HG02852 (cell line): ENCODE measurements at regions not wholly inside any gene's neighbourhood (a gene's known extent, or its start where the extent isn't known, plus 50 kb on each side); places are given as distances from the start of the nearest gene placed in this dataset.
"Not testable (repeated sequence)": the region's sequence is repeated elsewhere in the genome, so short reads cannot be mapped to it uniquely, and the experiment has no call there.

ENCODE experiments used
- ATAC-seq: cut with Tn5 transposase; IDR thresholded peaks from one replicate; pipeline ENCODE4 v1.9.1; 2021; ENCODE audit warnings: mild to moderate bottlenecking, moderate library complexity; ENCODE audit not compliant: unreplicated experiment

DNA sequence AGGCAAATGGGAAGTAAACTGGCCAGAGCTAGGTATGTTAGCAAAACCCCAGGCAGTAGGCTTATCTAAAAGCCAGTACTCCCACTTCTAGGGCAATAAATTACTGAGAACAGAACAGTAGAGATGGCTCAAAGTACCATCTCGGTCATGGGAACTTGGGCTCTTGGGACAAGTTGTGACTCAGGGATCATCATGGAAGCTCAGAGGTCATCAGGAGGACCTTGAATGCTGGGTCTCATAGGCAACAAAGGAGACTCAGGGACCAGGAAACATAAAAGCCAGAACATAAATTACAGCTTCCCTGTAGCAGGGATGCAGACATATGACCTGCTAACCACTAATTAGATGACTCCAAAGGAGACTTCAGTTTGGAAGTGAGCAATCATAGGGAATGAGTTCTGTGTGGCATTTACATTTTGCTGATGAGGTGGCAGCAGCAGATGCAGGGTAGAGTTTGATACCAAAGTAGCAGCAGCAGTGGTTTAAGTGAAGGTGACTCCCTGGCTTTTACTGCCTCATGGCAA is 97.6 kb upstream of the SCAF11 start:
- no peak for ATAC-seq

DNA sequence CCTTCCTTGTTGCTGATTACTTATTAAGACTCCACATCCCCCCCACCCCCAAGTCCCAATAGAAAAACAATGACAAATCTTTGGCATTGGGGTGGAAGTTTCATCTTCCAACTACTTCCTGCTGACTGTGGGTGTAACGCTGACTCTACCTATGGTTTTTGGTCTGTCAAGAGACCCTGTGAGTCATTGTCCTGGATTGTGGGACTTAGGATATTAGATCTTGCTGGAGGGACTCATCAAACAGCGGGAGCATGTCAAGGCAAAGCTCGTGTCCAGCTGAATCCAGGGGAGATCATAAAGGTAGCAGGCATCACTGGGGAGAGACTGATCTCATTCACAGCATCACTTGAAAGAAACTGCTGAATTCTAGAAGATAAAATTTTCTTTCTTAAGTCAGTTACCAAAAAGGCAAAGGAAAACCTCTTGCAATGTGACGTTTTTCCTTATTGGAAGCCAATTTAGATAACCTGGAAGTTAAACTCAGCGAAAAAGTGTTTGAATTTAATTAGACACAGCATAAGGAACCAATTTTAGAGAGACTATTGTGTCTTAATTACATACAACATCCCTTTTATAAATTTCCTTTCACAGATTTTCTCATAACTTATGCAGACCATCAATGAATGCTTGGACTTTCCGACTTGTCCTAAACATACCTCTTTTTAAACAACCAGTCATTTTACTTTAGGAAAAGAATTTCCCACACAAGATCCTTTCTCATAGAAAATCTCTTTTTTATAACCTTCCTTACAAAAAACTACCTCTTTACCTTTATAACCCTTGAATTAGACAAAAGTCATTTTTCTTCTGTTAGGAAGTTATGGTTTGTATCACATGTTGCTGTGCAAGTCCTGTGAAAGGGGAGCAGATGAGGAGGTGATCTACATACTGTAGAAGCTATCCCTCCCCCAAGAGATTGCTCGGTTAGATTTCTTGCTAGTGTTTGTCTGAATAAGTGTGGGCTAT is 94.6 kb upstream of the SCAF11 start:
- no peak for ATAC-seq

DNA sequence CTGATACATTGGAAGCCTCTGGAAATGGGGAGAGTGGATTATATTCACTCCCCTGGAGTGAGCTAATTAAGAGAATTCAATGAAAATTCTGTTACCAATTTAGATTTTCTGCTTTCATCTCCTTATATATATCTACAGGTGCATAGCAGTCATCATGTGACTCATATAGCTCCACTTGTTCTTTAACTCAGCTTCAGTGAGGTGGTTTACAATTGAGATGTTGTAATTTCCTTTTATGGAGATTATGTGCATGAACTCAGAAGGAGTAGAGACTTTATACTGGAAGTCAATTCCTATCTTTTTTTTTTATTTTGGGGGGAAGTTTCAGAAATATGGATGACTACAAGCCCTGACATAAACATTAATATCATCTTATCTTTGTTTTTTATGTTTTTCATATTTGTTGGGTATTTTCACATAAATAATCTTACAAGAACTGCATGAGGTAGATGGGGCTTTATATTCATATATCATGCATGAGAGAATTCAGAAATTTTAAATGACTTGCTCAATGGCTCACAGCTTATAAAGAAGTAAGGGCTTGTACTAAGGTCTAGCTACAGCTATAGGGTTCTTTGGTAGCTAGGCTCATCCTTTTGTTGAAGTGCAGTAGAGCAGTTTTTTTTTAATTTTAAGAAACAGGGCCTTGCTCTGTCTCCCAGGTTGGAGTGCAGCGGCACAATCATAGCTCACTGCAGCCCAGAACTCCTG is 92.3 kb upstream of the SCAF11 start:
- no peak for ATAC-seq

DNA sequence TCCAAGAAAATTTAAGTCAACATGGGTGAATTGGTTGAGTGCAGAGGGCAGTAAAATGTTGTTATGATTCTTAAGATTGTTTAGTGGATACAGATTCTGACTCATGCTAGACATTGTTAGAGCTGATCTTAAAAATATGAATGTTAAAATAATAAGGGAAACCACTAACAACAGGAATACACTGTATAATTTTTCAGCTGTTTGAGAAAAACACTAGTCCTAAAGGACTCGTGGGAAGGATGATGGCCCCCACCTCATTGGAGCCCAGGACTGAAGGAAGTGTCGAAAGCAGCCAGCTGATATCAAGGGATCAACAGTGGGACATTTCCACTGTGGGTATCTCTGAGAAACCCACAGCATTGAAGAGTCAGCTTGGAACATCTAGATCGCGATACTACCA is 82.9 kb upstream of the SCAF11 start:
- ATAC-seq, result no peak

DNA sequence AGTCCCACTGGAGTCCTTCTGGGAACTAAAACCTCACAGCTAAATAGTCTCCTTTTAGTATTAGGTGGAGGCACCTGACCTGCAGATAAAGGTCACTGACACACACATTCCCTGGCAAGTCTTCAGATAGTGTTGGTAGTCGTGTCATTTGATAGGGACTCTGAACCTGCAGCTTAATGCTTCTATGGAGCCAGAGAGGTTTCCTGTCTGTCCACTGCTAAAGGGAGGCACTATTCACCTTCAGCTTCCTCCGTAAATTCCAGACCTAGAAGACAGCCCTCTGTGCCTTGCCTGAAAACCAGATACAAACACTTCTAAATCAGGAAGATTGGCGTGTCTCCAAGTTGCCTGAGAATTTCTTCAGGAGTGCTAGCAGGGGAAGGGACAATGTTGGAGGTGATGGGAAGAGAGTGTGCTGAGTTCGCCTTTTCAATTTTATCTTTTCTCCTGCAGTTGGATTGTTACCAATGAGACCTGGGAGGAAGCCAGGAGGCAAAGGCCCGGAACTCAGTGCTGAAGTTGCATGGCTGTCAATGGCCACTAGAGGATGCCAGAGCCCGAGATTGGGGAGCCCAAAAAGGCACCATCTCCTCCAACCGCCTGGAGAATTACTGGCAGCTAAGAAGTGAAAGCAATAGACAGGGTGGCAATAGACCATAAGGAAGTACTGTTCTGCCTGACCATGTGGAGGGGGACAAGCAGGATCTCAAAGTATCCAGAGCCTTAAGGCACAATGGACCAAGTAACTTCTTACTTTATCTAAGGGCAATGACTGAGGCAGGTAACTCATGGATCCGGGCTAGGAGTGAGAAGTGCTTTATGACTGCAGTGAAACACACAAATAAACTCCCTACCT is 81.6 kb upstream of the SCAF11 start:
- ATAC-seq, result peak; percentile 99

DNA sequence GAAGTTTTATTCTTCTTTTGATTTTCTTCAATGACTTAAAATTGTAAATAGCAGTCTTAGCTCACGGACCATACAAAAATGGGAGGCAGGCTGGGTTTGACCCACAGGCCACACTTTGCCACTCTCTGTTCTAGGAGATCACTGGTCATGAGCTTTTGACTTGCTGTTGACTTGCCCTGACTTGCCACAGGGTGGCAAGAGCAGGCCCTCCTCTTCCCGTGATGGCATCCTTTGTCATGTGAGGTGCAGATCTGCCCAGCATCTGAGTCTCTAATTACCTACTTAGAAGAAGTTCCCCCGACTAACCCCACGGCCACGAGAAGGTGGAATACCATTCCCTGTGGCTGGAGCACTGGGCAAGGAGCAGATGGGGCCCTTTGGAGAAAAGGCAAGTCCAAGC is 81.0 kb upstream of the SCAF11 start:
- no peak for ATAC-seq

DNA sequence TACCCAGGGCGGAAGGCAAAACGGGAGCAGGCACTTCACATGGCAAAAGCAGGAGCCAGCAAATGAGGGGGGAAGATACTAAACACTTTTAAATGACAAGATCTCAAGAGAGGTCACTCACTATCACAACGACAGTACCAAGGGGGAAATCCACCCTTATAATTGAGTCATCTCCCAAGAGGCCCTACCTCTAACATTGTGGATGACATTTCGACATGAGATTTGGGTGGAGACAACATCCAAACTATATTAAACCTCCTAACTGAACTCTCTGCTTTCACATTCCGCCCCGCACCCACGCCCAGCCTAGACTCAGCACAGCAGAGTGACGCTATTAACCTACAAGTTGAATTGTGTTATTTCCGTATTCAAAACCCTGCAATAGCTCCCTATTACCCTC is 76.7 kb upstream of the SCAF11 start:
- ATAC-seq, result no peak

DNA sequence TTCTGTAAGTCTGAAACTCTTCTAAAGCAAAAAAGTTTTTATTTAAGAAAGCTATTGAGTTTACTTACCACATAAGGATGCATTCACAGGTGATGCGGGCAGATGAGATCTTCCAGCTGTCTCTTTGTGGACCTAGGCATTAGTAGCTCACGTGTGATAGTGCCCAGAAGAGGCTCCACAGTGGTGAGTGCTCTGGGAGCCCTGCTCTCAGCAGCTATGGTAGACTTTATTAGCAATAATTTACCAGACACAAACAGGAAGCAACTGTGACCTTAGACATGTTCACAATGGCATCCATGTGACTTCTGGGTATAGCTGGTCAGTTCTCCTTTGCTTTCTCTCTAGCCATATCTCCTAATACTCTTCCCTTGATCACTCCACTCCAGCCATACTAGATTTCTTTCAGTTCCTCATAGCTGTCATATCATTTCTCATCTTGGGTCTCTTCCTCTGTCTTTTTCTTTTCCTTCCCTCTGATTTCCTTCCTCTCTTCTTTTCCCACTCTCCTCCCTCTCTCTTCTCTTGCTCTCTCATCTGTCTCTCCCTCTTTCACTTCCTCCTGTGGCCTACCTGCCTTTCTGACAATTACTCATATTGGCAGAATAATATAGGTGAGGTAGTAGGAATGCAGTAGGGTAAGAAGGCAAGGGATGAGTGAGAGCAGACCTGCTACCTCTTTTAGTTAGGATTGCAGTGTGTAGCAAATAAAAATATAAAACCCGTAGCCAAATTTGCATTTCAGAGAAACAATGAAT is 75.2 kb upstream of the SCAF11 start:
- ATAC-seq, result peak; percentile 58

DNA sequence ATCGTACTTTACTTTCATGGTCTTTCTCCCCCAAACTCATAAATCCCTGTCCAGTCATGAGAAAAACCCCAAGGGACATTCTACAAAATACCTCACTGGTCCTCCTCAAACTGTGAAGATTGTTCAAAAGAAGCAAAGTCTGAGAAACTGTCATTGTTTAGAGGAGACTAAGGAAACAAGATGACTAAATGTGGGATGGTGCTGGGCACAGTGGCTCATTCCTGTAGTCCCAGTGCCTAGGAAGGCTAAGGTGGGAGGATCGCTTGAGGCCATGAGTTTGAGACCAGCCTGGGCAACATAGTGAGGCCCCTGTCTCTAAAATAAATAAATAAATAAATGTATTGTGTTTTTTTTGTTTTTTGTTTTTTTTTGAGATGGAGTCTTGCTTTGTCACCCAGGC is 74.2 kb upstream of the SCAF11 start:
- no peak for ATAC-seq

DNA sequence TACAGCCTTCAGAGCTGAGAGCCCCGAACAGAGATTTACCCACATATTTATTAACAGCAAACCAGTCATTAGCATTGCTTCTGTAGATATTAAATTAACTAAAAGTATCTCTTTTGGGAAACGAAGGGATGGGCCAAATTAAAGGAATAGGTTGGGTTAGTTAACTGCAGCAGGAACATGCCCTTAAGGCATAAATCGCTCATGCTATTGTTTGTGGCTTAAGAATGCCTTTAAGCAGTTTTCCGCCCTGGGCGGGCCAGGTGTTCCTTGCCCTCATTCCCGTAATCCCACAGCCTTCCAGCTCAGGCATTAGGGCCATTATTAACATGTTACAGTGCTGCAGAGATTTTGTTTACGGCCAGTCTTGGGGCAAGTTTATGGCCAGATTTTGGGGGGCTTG is 68.3 kb upstream of the SCAF11 start:
- ATAC-seq, result not testable (repeated sequence)

DNA sequence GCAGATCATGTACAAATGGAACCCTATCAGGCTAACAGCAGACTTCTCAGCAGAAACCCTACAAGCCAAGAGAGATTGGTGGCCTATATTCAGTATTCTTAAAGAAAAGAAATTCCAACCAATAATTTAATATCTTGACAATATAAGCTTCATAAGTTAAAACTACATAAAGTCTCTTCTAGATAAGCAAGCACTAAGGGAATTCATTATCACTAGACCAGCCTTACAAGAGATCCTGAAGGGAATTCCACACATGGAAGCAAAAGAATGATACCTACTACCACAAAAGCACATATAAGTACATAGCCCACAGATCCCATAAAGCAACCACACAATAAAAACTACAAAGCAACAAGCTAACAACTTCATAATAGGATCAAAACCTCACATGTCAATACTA is 60.4 kb upstream of the SCAF11 start:
- no peak for ATAC-seq

DNA sequence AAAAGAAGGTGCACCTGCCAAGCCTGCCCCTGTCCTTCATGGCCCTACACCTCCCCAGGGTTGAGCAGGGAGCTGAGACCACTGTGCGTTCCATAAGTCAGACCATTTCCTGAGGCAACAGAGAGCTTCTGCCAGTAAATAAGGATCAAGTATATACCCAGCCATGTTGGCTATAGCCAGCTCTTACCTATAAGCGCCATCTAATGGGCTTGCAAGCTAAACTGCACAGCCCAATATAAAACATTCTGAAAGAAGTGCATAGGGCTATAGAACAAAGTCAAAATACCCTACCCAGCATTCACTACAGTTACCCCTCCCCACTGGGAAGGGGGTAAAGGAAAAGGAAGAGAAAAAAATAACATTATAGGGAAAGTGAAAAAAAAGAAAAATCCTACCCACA is 59.3 kb upstream of the SCAF11 start:
- ATAC-seq, result no peak

DNA sequence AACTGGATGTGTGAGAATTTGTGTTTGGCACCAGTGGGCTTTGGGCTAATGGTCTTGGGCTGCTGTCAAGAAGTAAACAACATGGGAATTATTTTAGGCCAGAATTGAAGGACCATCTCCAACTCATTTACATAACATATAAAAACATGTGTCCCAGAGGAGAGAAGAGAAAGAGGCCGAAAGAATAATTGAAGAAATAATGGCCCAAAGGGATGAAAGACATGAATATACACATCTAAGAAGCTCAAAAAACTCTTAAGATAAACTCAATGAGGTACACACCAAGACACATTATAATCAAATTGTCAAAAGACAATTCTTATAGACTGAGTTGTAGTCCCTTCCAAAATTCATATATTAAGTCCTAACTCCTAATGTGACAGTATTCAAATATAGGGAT is 56.1 kb upstream of the SCAF11 start:
- ATAC-seq, result no peak

DNA sequence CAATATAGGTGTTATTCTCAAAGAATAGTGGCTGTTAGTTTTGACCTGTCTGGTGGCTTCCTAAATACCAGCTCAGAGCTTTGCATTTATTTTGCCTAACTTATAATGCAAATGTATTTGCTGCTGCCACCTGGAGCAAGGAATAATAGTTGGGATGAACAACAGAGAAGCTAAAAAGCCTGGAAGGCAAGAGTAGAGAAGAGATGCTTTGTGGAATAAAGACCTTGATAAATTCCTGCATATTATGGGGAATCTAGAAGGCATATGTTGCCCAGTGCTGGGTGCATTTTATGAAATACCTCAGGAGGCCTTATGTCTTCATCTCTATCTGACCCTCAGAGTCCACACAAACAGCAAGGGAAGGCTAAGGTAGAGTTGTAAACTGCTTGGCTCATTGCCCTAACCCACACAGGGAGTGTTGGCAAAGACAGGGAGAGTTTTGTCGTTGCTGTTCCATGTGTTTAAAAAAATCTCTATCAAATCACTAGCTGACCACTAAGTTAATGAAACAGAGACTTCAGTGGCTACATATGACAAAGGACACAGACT is 53.7 kb upstream of the SCAF11 start:
- ATAC-seq, result no peak
